ENCODE measurements at regions not wholly inside any gene's neighbourhood (a gene's known extent, or its start where the extent isn't known, plus 50 kb on each side); places are given as distances from the start of the nearest gene placed in this dataset.
A peak's percentile ranks its signal among the peaks of the same experiment; 100 is the strongest.

GRCh38 chr2:239508261-239508660 is 107.4 kb upstream of the HDAC4 start:
- no peak overlapping the region for H3K27ac ChIP-seq (ENCODE audit: low read depth, low read length)
- no peak overlapping the region for H3K4me3 ChIP-seq (ENCODE audit: low read depth, low read length)
- H3K4me1 ChIP-seq (ENCODE audit: control insufficient read depth, insufficient read depth, low read length): peaks cover 15% of the 10 kb centered on the region
- no peaks in the 10 kb centered on the region for H3K9me3 ChIP-seq (ENCODE audit: control insufficient read depth, insufficient read depth, low read length)
- no peaks in the 10 kb centered on the region for H3K27me3 ChIP-seq (ENCODE audit: control insufficient read depth, insufficient read depth, low read length)
- 90% methylated on average over 3 of the region's 6 CpGs for WGBS (ENCODE audit: insufficient coverage)
- H3K36me3 ChIP-seq (ENCODE audit: control insufficient read depth, insufficient read depth, low read length): no peaks in the 10 kb centered on the region
- peak in 1 of 6 donors; percentile 35 for DNase-seq (ENCODE audit: low read depth in 4 of 6, low spot score in 6 of 6)

GRCh38 chr2:239507576-239508258 is 106.9 kb upstream of the HDAC4 start:
- Histone ChIP-seq H3K36me3 (ENCODE audit: control insufficient read depth, insufficient read depth, low read length) (no peaks in the 10 kb centered on the region), H3K27ac (ENCODE audit: low read depth, low read length) (no peak overlapping the region), H3K9me3 (ENCODE audit: control insufficient read depth, insufficient read depth, low read length) (no peaks in the 10 kb centered on the region), H3K27me3 (ENCODE audit: control insufficient read depth, insufficient read depth, low read length) (no peaks in the 10 kb centered on the region), H3K4me3 (ENCODE audit: low read depth, low read length) (no peak overlapping the region), H3K4me1 (ENCODE audit: control insufficient read depth, insufficient read depth, low read length) (peaks cover 15% of the 10 kb centered on the region)
- 84% methylated on average over 13 of the region's 18 CpGs for WGBS (ENCODE audit: insufficient coverage)
- no peak for DNase-seq (ENCODE audit: low read depth in 4 of 6, low spot score in 6 of 6)

- H3K36me3 ChIP-seq (ENCODE audit: control insufficient read depth, insufficient read depth, low read length): no peaks in the 10 kb centered on the region
- 84% methylated on average over 15 of the region's 19 CpGs for WGBS (ENCODE audit: insufficient coverage)
- H3K4me3 ChIP-seq (ENCODE audit: low read depth, low read length): no peak overlapping the region
- peaks cover 15% of the 10 kb centered on the region for H3K4me1 ChIP-seq (ENCODE audit: control insufficient read depth, insufficient read depth, low read length)
- no peak for DNase-seq (ENCODE audit: low read depth in 4 of 6, low spot score in 6 of 6)
- no peak overlapping the region for H3K27ac ChIP-seq (ENCODE audit: low read depth, low read length)
- no peaks in the 10 kb centered on the region for H3K9me3 ChIP-seq (ENCODE audit: control insufficient read depth, insufficient read depth, low read length)
- no peaks in the 10 kb centered on the region for H3K27me3 ChIP-seq (ENCODE audit: control insufficient read depth, insufficient read depth, low read length)
Measured at GRCh38 chr2:239506961-239507360, 106.1 kb upstream of the HDAC4 start.

GRCh38 chr2:239506101-239506857 is 105.5 kb upstream of the HDAC4 start:
- DNase-seq (ENCODE audit: low read depth in 4 of 6, low spot score in 6 of 6): peak in 1 of 6 donors; percentile 78
- no peaks in the 10 kb centered on the region for H3K36me3 ChIP-seq (ENCODE audit: control insufficient read depth, insufficient read depth, low read length)
- H3K27me3 ChIP-seq (ENCODE audit: control insufficient read depth, insufficient read depth, low read length): no peaks in the 10 kb centered on the region
- WGBS (ENCODE audit: insufficient coverage): 66% methylated on average over 25 of the region's 29 CpGs
- H3K27ac ChIP-seq (ENCODE audit: low read depth, low read length): no peak overlapping the region
- H3K4me3 ChIP-seq (ENCODE audit: low read depth, low read length): no peak overlapping the region
- peaks cover 15% of the 10 kb centered on the region for H3K4me1 ChIP-seq (ENCODE audit: control insufficient read depth, insufficient read depth, low read length)
- H3K9me3 ChIP-seq (ENCODE audit: control insufficient read depth, insufficient read depth, low read length): no peaks in the 10 kb centered on the region

- 81% methylated on average over 10 of the region's 16 CpGs for WGBS (ENCODE audit: insufficient coverage)
Measured at GRCh38 chr2:239504643-239505235, 103.9 kb upstream of the HDAC4 start.

GRCh38 chr2:239502430-239503186 is 101.8 kb upstream of the HDAC4 start:
- Histone ChIP-seq H3K27me3 (ENCODE audit: control insufficient read depth, insufficient read depth, low read length) (no peaks in the 10 kb centered on the region), H3K36me3 (ENCODE audit: control insufficient read depth, insufficient read depth, low read length) (peaks cover 3% of the 10 kb centered on the region), H3K4me3 (ENCODE audit: low read depth, low read length) (no peak overlapping the region), H3K27ac (ENCODE audit: low read depth, low read length) (no peak overlapping the region), H3K4me1 (ENCODE audit: control insufficient read depth, insufficient read depth, low read length) (peaks cover 23% of the 10 kb centered on the region), H3K9me3 (ENCODE audit: control insufficient read depth, insufficient read depth, low read length) (no peaks in the 10 kb centered on the region)
- no peak for DNase-seq (ENCODE audit: low read depth in 4 of 6, low spot score in 6 of 6)
- WGBS (ENCODE audit: insufficient coverage): 93% methylated on average over 18 of the region's 19 CpGs

More at GRCh38 chr2:239504643-239505235, 103.9 kb upstream of the HDAC4 start:
- DNase-seq (ENCODE audit: low read depth in 4 of 6, low spot score in 6 of 6): no peak
- Histone ChIP-seq H3K36me3 (ENCODE audit: control insufficient read depth, insufficient read depth, low read length) (no peaks in the 10 kb centered on the region), H3K4me3 (ENCODE audit: low read depth, low read length) (no peak overlapping the region), H3K4me1 (ENCODE audit: control insufficient read depth, insufficient read depth, low read length) (peaks cover 19% of the 10 kb centered on the region), H3K9me3 (ENCODE audit: control insufficient read depth, insufficient read depth, low read length) (no peaks in the 10 kb centered on the region), H3K27me3 (ENCODE audit: control insufficient read depth, insufficient read depth, low read length) (no peaks in the 10 kb centered on the region), H3K27ac (ENCODE audit: low read depth, low read length) (no peak overlapping the region)

GRCh38 chr2:239500574-239501550 is 100.0 kb upstream of the HDAC4 start:
- peak overlapping the region; percentile 15 for H3K27ac ChIP-seq (ENCODE audit: low read depth, low read length)
- peaks cover 3% of the 10 kb centered on the region for H3K36me3 ChIP-seq (ENCODE audit: control insufficient read depth, insufficient read depth, low read length)
- no peak overlapping the region for H3K4me3 ChIP-seq (ENCODE audit: low read depth, low read length)
- H3K27me3 ChIP-seq (ENCODE audit: control insufficient read depth, insufficient read depth, low read length): no peaks in the 10 kb centered on the region
- H3K4me1 ChIP-seq (ENCODE audit: control insufficient read depth, insufficient read depth, low read length): peaks cover 23% of the 10 kb centered on the region
- DNase-seq (ENCODE audit: low read depth in 4 of 6, low spot score in 6 of 6): no peak
- WGBS (ENCODE audit: insufficient coverage): 87% methylated on average over 20 of the region's 22 CpGs
- no peaks in the 10 kb centered on the region for H3K9me3 ChIP-seq (ENCODE audit: control insufficient read depth, insufficient read depth, low read length)

- Histone ChIP-seq H3K27ac (ENCODE audit: low read depth, low read length) (peak overlapping the region; percentile 57), H3K36me3 (ENCODE audit: control insufficient read depth, insufficient read depth, low read length) (peaks cover 3% of the 10 kb centered on the region), H3K27me3 (ENCODE audit: control insufficient read depth, insufficient read depth, low read length) (no peaks in the 10 kb centered on the region), H3K4me3 (ENCODE audit: low read depth, low read length) (no peak overlapping the region), H3K4me1 (ENCODE audit: control insufficient read depth, insufficient read depth, low read length) (peaks cover 29% of the 10 kb centered on the region), H3K9me3 (ENCODE audit: control insufficient read depth, insufficient read depth, low read length) (no peaks in the 10 kb centered on the region)
- DNase-seq (ENCODE audit: low read depth in 4 of 6, low spot score in 6 of 6): peak in 1 of 6 donors; percentile 51
- WGBS (ENCODE audit: insufficient coverage): 75% methylated on average over 8 of the region's 13 CpGs
Measured at GRCh38 chr2:239499726-239500573, 99.1 kb upstream of the HDAC4 start.

Measured in spinal cord (tissue), 9 donors.